ENCODE measurements at regions not wholly inside any gene's neighbourhood (a gene's known extent, or its start where the extent isn't known, plus 50 kb on each side); places are given as distances from the start of the nearest gene placed in this dataset.

GRCh38 chr4:83926950-83927349, 391.0 kb downstream of the GPAT3 start:
- DNase-seq: no peak
- H3K27ac ChIP-seq: no peak overlapping the region
- 74 to 80% methylated on average over 1 of the region's 1 CpG for WGBS, 2 donors
- H3K4me1 ChIP-seq: no peaks in the 10 kb centered on the region
- no peaks in the 10 kb centered on the region for H3K27me3 ChIP-seq
- H3K9me3 ChIP-seq: no peaks in the 10 kb centered on the region
- intact Hi-C loops (cut with DNase I; ENCODE audit: low total_unique reads): no loop called here
- no peaks in the 10 kb centered on the region for H3K36me3 ChIP-seq (ENCODE audit: low read depth, missing control alignments)
- TF ChIP-seq POLR2A (IDR thresholded peaks at IDR 0.05) (no peak), CTCF (IDR thresholded peaks at IDR 0.05) (no peak)
- no peak overlapping the region for H3K4me3 ChIP-seq

GRCh38 chr4:83923341-83923740, 387.4 kb downstream of the GPAT3 start:
- no peak overlapping the region for H3K27ac ChIP-seq
- DNase-seq: no peak
- no peak for TF ChIP-seq CTCF (IDR thresholded peaks at IDR 0.05)
- TF ChIP-seq POLR2A (IDR thresholded peaks at IDR 0.05): no peak
- no peaks in the 10 kb centered on the region for H3K9me3 ChIP-seq
- 68 to 74% methylated on average over 1 of the region's 1 CpG for WGBS, 2 donors
- no peaks in the 10 kb centered on the region for H3K4me1 ChIP-seq
- H3K36me3 ChIP-seq (ENCODE audit: low read depth, missing control alignments): no peaks in the 10 kb centered on the region
- no peak overlapping the region for H3K4me3 ChIP-seq
- no peaks in the 10 kb centered on the region for H3K27me3 ChIP-seq
- intact Hi-C loops (cut with DNase I; ENCODE audit: low total_unique reads): no loop called here

- intact Hi-C loops (cut with DNase I; ENCODE audit: low total_unique reads): no loop called here
- TF ChIP-seq CTCF (IDR thresholded peaks at IDR 0.05) (no peak), POLR2A (IDR thresholded peaks at IDR 0.05) (no peak)
- Histone ChIP-seq H3K4me3 (no peak overlapping the region), H3K36me3 (ENCODE audit: low read depth, missing control alignments) (no peaks in the 10 kb centered on the region), H3K9me3 (no peaks in the 10 kb centered on the region), H3K27me3 (no peaks in the 10 kb centered on the region), H3K4me1 (no peaks in the 10 kb centered on the region), H3K27ac (no peak overlapping the region)
- WGBS, 2 donors: 41 to 82% methylated on average over 1 of the region's 1 CpG
- no peak for DNase-seq
Observed at GRCh38 chr4:83922402-83922801, 386.5 kb downstream of the GPAT3 start.

GRCh38 chr4:83921124-83921523, 385.2 kb downstream of the GPAT3 start:
- TF ChIP-seq POLR2A (IDR thresholded peaks at IDR 0.05) (no peak), CTCF (IDR thresholded peaks at IDR 0.05) (no peak)
- Histone ChIP-seq H3K27ac (no peak overlapping the region), H3K4me1 (no peaks in the 10 kb centered on the region), H3K4me3 (no peak overlapping the region), H3K9me3 (no peaks in the 10 kb centered on the region), H3K36me3 (ENCODE audit: low read depth, missing control alignments) (no peaks in the 10 kb centered on the region), H3K27me3 (no peaks in the 10 kb centered on the region)
- intact Hi-C loops (cut with DNase I; ENCODE audit: low total_unique reads): no loop called here
- no peak for DNase-seq
- 90 to 95% methylated on average over 8 of the region's 8 CpGs for whole genome bisulfite sequencing, 2 donors

- WGBS, 2 donors: 84 to 91% methylated on average over 3 of the region's 3 CpGs
- Histone ChIP-seq H3K36me3 (ENCODE audit: low read depth, missing control alignments) (no peaks in the 10 kb centered on the region), H3K4me3 (no peak overlapping the region), H3K27ac (no peak overlapping the region), H3K27me3 (no peaks in the 10 kb centered on the region), H3K9me3 (no peaks in the 10 kb centered on the region), H3K4me1 (no peaks in the 10 kb centered on the region)
- DNase-seq: no peak
- intact Hi-C loops (cut with DNase I; ENCODE audit: low total_unique reads): no loop called here
- TF ChIP-seq CTCF (IDR thresholded peaks at IDR 0.05): no peak
- TF ChIP-seq POLR2A (IDR thresholded peaks at IDR 0.05): no peak
Observed at GRCh38 chr4:83920375-83920774, 384.5 kb downstream of the GPAT3 start.

Data from testis (tissue), 2 donors.